Breast epithelium (tissue), 3 donors: ENCODE measurements at regions not wholly inside any gene's neighbourhood (a gene's known extent, or its start where the extent isn't known, plus 50 kb on each side); places are given as distances from the start of the nearest gene placed in this dataset.

Experiments used
- POLR2A ChIP-seq: fragments of 450-650 bp; IDR thresholded peaks from one replicate; pipeline ENCODE4 v1.6.1; 2016; ENCODE audit warnings: antibody characterized with exemption, mild to moderate bottlenecking, moderate library complexity
- TF ChIP-seq, protein P1 (sequence below), 3 donors: fragments of 450-650 bp; IDR thresholded peaks; one replicate each; pipeline ENCODE4 v1.5.1; 2016 to 2017; ENCODE audit warnings: antibody characterized with exemption in 3 of 3, mild to moderate bottlenecking in 3 of 3, moderate library complexity in 3 of 3

DNA sequence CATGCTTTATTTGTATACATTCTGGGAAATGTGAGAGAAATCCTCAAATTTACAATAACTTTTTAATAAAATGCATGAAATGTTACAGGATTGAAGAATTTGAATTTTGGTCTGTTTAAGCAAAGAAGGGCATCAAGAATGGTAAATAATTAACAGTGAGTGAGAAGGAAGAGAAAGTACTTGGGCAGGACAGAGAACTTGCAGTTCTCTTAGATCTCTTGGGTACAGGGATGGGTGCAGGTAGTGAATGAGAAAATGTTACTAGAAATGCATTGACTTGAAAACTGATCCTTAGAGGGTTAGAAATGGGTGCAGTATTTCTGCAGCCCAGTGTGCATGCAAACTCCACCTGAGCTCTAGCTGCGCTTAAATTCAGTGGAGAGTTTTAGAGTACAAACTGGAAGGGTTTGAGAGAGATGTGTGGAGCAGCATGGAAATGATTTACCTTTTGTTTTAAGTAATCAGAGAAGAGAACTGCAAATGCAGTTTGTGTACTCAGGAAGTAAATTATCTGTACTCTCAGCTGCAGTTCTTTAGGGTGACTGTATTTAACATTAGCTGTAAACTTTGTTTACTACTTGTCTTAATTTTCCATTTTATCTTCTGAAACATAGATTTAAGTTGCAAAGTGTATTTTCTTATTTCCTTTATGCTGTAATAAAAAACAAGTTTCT, 51.0 kb upstream of the RAB27B start:
- TF ChIP-seq, protein P1, sequence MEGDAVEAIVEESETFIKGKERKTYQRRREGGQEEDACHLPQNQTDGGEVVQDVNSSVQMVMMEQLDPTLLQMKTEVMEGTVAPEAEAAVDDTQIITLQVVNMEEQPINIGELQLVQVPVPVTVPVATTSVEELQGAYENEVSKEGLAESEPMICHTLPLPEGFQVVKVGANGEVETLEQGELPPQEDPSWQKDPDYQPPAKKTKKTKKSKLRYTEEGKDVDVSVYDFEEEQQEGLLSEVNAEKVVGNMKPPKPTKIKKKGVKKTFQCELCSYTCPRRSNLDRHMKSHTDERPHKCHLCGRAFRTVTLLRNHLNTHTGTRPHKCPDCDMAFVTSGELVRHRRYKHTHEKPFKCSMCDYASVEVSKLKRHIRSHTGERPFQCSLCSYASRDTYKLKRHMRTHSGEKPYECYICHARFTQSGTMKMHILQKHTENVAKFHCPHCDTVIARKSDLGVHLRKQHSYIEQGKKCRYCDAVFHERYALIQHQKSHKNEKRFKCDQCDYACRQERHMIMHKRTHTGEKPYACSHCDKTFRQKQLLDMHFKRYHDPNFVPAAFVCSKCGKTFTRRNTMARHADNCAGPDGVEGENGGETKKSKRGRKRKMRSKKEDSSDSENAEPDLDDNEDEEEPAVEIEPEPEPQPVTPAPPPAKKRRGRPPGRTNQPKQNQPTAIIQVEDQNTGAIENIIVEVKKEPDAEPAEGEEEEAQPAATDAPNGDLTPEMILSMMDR (IDR thresholded peaks at IDR 0.05) = no peak
- no peak for TF ChIP-seq POLR2A
